GM12865 (cell line): ENCODE measurements at regions not wholly inside any gene's neighbourhood (a gene's known extent, or its start where the extent isn't known, plus 50 kb on each side); places are given as distances from the start of the nearest gene placed in this dataset.

Source experiments
- DNase-seq: peaks from one replicate; pipeline ENCODE4 v3.0.0; 2010; ENCODE audit warnings: low read depth
- H3K4me3 ChIP-seq: 2 replicates; pipeline ENCODE4 v1.5.1; 2011; ENCODE audit warnings: mild to moderate bottlenecking, low read depth, low read length, control low read depth
- CTCF ChIP-seq: IDR thresholded peaks from 2 replicates; pipeline ENCODE4 v1.5.1; 2011; ENCODE audit warnings: low read length, control low read depth, low read depth, inconsistent platforms; ENCODE audit not compliant: insufficient read depth; ENCODE audit errors: missing control alignments

- no peak overlapping the region for H3K4me3 ChIP-seq
- no peak for DNase-seq
- TF ChIP-seq CTCF = no peak
Measured at GRCh38 chr13:106402866-106403265, 132.6 kb downstream of the EFNB2 start.

- H3K4me3 ChIP-seq = no peak overlapping the region
- DNase-seq = no peak
- TF ChIP-seq CTCF = no peak
Measured at GRCh38 chr13:106401081-106401480, 134.4 kb downstream of the EFNB2 start.

- no peak overlapping the region for H3K4me3 ChIP-seq
- no peak for DNase-seq
- TF ChIP-seq CTCF = no peak
Measured at GRCh38 chr13:106400289-106400688, 135.2 kb downstream of the EFNB2 start.

GRCh38 chr13:106398289-106398688, 137.2 kb downstream of the EFNB2 start:
- no peak for TF ChIP-seq CTCF
- no peak for DNase-seq
- no peak overlapping the region for H3K4me3 ChIP-seq

- H3K4me3 ChIP-seq = no peak overlapping the region
- DNase-seq = no peak
- no peak for TF ChIP-seq CTCF
Measured at GRCh38 chr13:106393776-106394175, 141.7 kb downstream of the EFNB2 start.

- TF ChIP-seq CTCF = no peak
- DNase-seq = no peak
Measured at GRCh38 chr13:106391681-106392080, 143.8 kb downstream of the EFNB2 start.

GRCh38 chr13:106391271-106391670, 144.2 kb downstream of the EFNB2 start:
- H3K4me3 ChIP-seq = no peak overlapping the region
- no peak for DNase-seq
- TF ChIP-seq CTCF = no peak

More at GRCh38 chr13:106391681-106392080, 143.8 kb downstream of the EFNB2 start:
- no peak overlapping the region for H3K4me3 ChIP-seq
